OCI-LY7 (cell line): ENCODE measurements at regions not wholly inside any gene's neighbourhood (a gene's known extent, or its start where the extent isn't known, plus 50 kb on each side); places are given as distances from the start of the nearest gene placed in this dataset.

Experiments used
- BruUV-seq: library from RNA; stranded (reverse); fragments of 400-500 nt; replicated peaks from 2 replicates; lab custom pipeline; 2021; lab: Mats Ljungman, UMichigan
- CTCF ChIA-PET: fragments of 300-600 bp; sonication (Branson Sonifier 250); formaldehyde crosslinking; loops from one replicate; lab custom pipeline; 2022; ENCODE audit warnings: antibody characterized with exemption; ENCODE audit not compliant: unreplicated experiment; lab: Charles Lee
- POLR2A ChIA-PET: fragments of 300-600 bp; sonication (Branson Sonifier 250); formaldehyde crosslinking; loops from one replicate; lab custom pipeline; 2022; ENCODE audit warnings: antibody characterized with exemption; lab: Charles Lee
- DNase-seq: peaks from one replicate; pipeline ENCODE4 v3.0.0-alpha.2; 2015; ENCODE audit warnings: low spot score
- H2AFZ ChIP-seq: fragments of 200-600 bp; sonication (generic), shearing (Covaris generic); 2 replicates; pipeline ENCODE4 v1.6.1; 2014; ENCODE audit warnings: mild to moderate bottlenecking, antibody characterized with exemption, low read length, moderate library complexity
- H3K27ac ChIP-seq: fragments of 200-600 bp; sonication (generic); 2 replicates; pipeline ENCODE4 v1.5.1; 2014; ENCODE audit warnings: mixed run types, low read depth, mild to moderate bottlenecking, moderate library complexity, low read length, inconsistent platforms; ENCODE audit not compliant: poor library complexity, severe bottlenecking
- H3K36me3 ChIP-seq: fragments of 200-600 bp; sonication (generic); 2 replicates; pipeline ENCODE4 v1.6.1; 2014; ENCODE audit warnings: mild to moderate bottlenecking, antibody characterized with exemption, low read length, moderate library complexity, mixed read lengths; ENCODE audit not compliant: insufficient read depth
- H3K4me1 ChIP-seq: fragments of 200-600 bp; sonication (generic); 2 replicates; pipeline ENCODE4 v1.5.1; 2014; ENCODE audit warnings: mild to moderate bottlenecking, low read length; ENCODE audit not compliant: insufficient read depth, poor library complexity, severe bottlenecking
- H3K4me2 ChIP-seq: fragments of 200-600 bp; sonication (generic); 2 replicates; pipeline ENCODE4 v1.6.1; 2014; ENCODE audit warnings: mild to moderate bottlenecking, low read length
- H3K4me3 ChIP-seq: fragments of 200-600 bp; sonication (generic); 2 replicates; pipeline ENCODE4 v1.5.1; 2014; ENCODE audit warnings: mild to moderate bottlenecking, low read depth, low read length; ENCODE audit not compliant: poor library complexity, severe bottlenecking
- H3K79me2 ChIP-seq: fragments of 200-600 bp; sonication (generic); 2 replicates; pipeline ENCODE4 v1.6.1; 2016; ENCODE audit warnings: low read depth, mild to moderate bottlenecking, low read length, moderate library complexity, mixed read lengths; ENCODE audit not compliant: insufficient read depth
- H3K9me2 ChIP-seq: fragments of 200-600 bp; sonication (generic); 2 replicates; pipeline ENCODE4 v1.6.1; 2016; ENCODE audit warnings: mild to moderate bottlenecking, low read length, mixed read lengths; ENCODE audit not compliant: insufficient read depth
- H3K9me3 ChIP-seq: fragments of 200-600 bp; sonication (generic); 2 replicates; pipeline ENCODE4 v1.6.1; 2014; ENCODE audit warnings: mild to moderate bottlenecking, mixed run types, low read length, mixed read lengths
- H4K20me1 ChIP-seq: fragments of 200-600 bp; sonication (generic); 2 replicates; pipeline ENCODE4 v1.6.1; 2014; ENCODE audit warnings: mild to moderate bottlenecking, antibody characterized with exemption, low read length, moderate library complexity, mixed read lengths; ENCODE audit not compliant: insufficient read depth
- CTCF ChIP-seq: fragments of 200-600 bp; sonication (generic); conservative IDR thresholded peaks from 2 replicates; pipeline ENCODE4 v1.5.1; 2014; ENCODE audit warnings: mild to moderate bottlenecking, antibody characterized with exemption, low read length, moderate library complexity, mixed read lengths
- EZH2phosphoT487 ChIP-seq: fragments of 200-600 bp; sonication (generic); IDR thresholded peaks from 2 replicates; pipeline ENCODE4 v1.6.1; 2018; ENCODE audit warnings: low read depth, borderline replicate concordance, mild to moderate bottlenecking, mixed run types, antibody characterized with exemption, low read length, moderate library complexity, mixed read lengths
- intact Hi-C: fragments of 100-400 bp; cut with micrococcal nuclease; formaldehyde crosslinking; loops from one replicate; pipeline ENCODE4 v1.10.0; 2022; ENCODE audit not compliant: unreplicated experiment

- Histone ChIP-seq H3K4me2 (no peak overlapping the region), H3K36me3 (peaks cover 15% of the 10 kb centered on the region; the same call in 1 of the 2 replicates), H3K9me2 (no peaks in the 10 kb centered on the region), H4K20me1 (no peaks in the 10 kb centered on the region), H2AFZ (no peak overlapping the region), H3K9me3 (peaks cover 22% of the 10 kb centered on the region; the same call in 1 of the 2 replicates), H3K79me2 (no peaks in the 10 kb centered on the region), H3K27ac (no peak overlapping the region), H3K4me1 (peaks cover 39% of the 10 kb centered on the region), H3K4me3 (no peak overlapping the region)
- POLR2A ChIA-PET = no interaction called here
- no TSS peak for BruUV-seq
- CTCF ChIA-PET = no interaction called here
- no peak for DNase-seq
- intact Hi-C loops = no loop called here
- TF ChIP-seq EZH2phosphoT487 (no peak), CTCF (no peak)
Observed at GRCh38 chr22:22094921-22095320, 112.3 kb upstream of the TOP3B start.

GRCh38 chr22:22094514-22094913, 111.9 kb upstream of the TOP3B start:
- CTCF ChIA-PET = no interaction called here
- H3K4me1 ChIP-seq = peaks cover 39% of the 10 kb centered on the region
- peaks cover 15% of the 10 kb centered on the region; the same call in 1 of the 2 replicates for H3K36me3 ChIP-seq
- no peak overlapping the region for H3K4me3 ChIP-seq
- no peak overlapping the region for H3K27ac ChIP-seq
- TF ChIP-seq CTCF = no peak
- intact Hi-C loops = no loop called here
- POLR2A ChIA-PET = no interaction called here
- H4K20me1 ChIP-seq = no peaks in the 10 kb centered on the region
- H3K79me2 ChIP-seq = no peaks in the 10 kb centered on the region
- BruUV-seq = no TSS peak
- no peak overlapping the region for H3K4me2 ChIP-seq
- no peak overlapping the region for H2AFZ ChIP-seq
- DNase-seq = no peak
- peaks cover 22% of the 10 kb centered on the region; the same call in 1 of the 2 replicates for H3K9me3 ChIP-seq
- H3K9me2 ChIP-seq = no peaks in the 10 kb centered on the region

GRCh38 chr22:22093743-22094142, 111.2 kb upstream of the TOP3B start:
- TF ChIP-seq EZH2phosphoT487 (no peak), CTCF (no peak)
- Histone ChIP-seq H3K4me1 (peaks cover 33% of the 10 kb centered on the region), H3K4me2 (no peak overlapping the region), H4K20me1 (no peaks in the 10 kb centered on the region), H3K4me3 (no peak overlapping the region), H3K36me3 (peaks cover 15% of the 10 kb centered on the region; the same call in 1 of the 2 replicates), H3K27ac (no peak overlapping the region), H3K79me2 (no peaks in the 10 kb centered on the region), H3K9me2 (no peaks in the 10 kb centered on the region), H3K9me3 (peaks cover 22% of the 10 kb centered on the region; the same call in 1 of the 2 replicates), H2AFZ (no peak overlapping the region)
- BruUV-seq = no TSS peak
- ChIA-PET CTCF (no interaction called here), POLR2A (no interaction called here)
- intact Hi-C loops = no loop called here
- DNase-seq = no peak
